Medulla oblongata (tissue), 1 donor: ENCODE measurements at regions not wholly inside any gene's neighbourhood (a gene's known extent, or its start where the extent isn't known, plus 50 kb on each side); places are given as distances from the start of the nearest gene placed in this dataset.

Experiments
- DNase-seq: peaks from one replicate; pipeline ENCODE4 v3.0.0-alpha.2; 2015; ENCODE audit errors: extremely low spot score

DNA sequence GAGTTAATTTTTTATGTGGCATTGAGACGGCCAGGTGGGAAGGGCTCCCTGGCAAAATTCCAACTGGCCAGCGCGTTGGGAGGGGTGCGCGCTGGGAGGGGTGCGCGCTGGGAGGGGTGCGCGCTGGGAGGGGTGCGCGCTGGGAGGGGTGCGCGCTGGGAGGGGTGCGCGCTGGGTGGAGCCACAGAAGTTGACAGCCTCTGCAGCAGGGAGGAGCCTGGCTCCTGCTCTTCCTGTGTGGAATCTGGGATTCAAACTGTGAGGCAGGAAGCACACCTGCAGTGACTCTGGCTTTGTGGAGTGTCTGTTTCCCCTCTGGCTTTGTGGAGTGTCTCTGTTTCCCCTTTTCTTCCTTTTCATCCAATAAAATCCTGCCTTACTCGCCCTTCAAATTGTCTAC is 147.9 kb upstream of the CBLN2 start:
- DNase-seq: no peak

DNA sequence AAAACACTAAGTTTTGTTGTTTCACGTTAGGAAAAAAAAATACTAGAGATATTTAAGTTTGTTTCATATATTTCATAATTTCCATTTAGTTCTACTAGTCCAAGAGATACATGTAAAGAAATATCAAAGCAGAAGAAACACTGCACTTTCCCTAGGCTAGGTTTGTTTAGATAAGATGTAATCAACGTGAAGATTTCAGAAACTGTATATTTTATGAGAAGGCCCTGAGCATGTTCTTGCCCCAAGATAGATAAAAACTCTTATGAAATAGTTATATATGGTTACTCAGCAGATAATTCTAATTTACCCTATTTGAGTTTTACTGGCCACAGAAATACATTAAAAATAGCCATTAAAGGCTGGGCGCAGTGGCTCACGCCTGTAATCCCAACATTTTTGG is 143.6 kb upstream of the CBLN2 start:
- DNase-seq: no peak

DNA sequence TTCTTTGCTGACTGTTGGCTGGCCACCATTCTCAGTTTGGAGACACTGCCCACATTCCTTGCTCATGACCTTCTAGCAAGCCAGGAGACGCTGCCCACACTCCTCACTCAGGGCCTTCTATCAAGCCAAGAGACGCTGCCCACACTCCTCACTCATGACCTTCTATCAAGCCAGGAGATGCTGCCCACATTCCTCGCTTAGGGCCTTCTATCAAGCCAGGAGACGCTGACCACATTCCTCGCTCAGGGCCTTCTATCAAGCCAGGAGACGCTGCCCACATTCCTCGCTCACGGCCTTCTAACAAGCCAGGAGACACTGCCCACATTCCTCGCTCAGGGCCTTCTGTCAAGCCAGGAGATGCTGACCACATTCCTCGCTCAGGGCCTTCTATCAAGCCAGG is 131.3 kb upstream of the CBLN2 start:
- DNase-seq: no peak

DNA sequence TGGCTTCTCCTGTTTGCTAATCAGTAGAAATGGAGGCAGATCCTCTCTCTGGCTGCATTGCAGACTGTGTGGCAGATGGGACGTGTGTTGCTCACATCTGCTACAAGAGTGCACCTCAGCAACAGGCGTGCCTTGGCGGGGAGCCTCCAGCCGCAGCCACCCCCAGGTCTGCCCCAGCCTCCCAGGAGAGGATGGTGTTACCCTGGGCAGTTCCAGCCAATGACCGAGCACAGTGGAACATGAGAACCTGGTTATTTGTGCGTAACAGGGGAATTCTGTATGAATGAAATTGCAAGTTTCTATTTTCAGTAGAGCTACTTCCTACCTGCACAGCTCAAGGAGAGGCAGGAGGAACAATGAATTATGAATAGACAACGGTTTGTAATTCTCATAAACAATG is 130.6 kb upstream of the CBLN2 start:
- no peak for DNase-seq

DNA sequence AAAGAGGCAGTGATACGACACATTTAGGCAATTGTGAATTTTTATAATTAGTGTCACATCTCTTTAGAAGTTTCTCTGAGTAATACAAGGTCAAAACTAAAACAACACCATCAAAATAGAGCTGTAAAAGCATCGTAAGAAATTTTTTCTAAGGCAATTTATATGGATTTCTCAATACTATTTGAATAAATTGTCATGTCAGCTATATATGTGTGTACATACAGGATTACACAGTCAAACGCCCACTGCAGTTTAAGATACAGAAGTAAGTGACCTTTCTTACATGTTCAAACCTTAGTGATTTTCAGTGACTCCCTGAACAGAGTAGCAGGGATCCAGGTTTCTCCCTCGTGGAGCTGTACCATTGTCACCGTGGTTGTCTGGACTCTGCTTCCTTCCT is 129.1 kb upstream of the CBLN2 start:
- no peak for DNase-seq

DNA sequence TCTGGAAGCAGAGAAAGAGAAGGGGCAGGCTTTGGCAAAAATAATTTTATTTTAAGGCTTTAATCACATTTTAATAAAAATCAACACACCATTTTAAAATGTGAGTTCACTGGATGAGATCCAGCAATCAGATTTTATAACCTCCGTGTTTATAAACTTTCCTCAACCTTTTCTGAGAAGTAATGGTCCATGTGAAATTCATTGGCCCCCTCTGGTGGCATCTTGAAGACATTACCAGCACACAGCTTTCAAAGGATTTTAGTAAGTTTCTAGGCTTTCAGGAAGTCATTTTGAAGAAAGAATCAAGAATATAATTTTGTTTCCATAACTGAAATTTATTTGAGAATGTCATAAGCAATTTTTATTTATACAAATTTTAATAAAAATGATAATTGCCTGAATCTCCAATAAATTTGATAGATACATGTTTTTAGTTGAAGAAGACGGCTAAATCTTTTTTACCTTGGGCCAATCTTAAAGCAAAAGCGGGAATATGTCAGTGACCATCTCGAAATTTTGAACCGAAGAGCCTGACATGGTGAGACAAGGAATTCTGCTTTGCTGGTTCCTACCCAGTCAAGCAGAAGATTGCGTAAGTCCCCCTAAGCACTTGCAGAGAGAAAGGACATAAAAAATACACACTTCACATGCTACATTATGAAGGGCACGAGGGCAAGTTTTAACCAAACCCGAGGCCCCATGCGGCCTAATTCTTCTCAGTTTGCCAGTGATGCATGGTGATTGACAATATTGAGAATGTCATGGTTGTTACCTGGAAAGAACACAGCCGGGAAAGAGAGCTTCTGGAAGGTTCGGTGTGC is 128.4 kb upstream of the CBLN2 start:
- peak; percentile 44 for DNase-seq

DNA sequence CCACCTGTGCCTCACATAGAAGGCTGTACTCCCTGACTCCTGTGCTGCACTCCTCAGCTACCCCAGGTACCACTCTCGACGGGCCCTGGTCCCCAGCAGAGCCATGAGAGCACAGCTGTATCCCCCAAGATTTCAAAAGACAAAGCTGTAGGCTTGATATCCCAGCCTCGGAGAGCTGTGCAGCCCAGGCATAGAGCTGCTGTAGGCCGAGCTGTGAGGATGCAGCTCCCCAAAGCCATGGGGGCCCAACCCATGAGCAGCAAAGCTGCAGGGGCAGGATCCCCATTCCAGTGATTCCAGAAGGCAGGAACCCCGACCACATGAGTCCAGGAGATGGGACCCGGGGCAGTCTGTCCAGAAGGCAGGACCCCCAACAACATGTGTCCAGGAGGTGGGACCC is 123.8 kb upstream of the CBLN2 start:
- no peak for DNase-seq

DNA sequence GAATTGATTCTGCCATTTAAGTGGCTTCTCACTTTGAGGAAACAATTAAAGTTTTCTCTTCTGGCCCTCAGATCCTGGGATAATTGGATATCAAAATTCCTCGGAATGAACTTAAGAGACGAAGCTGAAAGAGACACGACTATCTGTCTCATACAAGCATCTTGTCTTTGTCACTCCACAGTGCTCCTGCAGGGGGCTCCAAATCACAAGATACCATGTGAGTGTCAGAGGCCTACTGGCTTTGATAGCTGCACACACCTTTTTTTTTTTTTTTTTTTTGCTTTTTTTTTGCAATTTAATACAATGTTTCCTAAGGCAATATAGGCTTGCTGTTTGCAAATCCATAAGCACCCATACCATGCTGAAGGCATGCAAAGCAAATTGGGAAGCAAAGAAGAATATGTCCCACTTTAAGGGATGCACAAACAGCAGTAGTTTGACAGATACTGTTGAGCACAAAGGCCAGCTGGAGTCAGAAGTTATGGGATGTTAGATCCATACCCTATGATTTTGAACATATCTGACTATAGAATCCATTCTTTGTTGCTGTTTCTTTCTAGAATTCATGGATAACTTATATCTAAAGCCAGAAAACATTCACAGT is 109.0 kb upstream of the CBLN2 start:
- DNase-seq: peak; percentile 45

DNA sequence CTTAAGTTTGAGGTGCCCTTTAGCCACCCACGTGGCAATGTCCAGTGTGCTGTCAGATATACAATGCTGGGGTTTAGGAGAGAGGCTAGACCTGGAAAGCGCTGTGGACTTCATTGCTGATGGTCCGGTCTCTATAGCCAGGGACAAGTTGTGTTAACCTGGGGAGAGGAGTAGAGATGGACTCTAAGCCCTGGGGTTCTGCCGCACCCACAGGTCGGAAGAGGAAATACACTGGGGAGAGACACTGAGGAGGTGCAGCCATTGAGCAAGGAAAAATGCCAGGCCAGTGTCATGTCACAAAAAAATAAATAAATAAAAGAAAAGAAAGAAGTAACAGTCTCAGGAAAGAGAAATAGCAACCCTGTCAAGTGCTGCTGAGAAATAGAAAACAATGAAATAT is 106.9 kb upstream of the CBLN2 start:
- no peak for DNase-seq

DNA sequence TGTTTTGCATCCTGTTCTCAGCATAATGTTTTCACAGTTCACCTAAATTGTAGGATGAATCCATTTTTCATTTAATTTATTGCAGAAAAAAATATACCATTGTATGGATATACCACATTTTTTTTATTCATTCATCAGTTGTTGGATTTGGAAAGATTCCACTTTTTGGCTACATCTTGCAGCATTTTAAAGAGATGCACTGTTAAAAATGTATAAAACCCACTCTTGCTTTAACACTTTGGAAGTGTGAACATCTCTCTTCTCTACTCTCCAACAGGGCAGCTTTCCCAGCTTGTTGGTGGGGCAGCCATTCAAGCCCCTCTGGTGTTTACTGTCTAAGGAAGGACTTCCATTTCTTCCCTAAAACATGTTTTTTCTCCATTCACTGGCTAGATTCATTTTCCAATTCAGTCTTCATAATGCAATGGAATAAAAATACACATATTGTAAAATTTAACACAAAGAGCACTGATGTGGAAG is 104.4 kb upstream of the CBLN2 start:
- DNase-seq: no peak

DNA sequence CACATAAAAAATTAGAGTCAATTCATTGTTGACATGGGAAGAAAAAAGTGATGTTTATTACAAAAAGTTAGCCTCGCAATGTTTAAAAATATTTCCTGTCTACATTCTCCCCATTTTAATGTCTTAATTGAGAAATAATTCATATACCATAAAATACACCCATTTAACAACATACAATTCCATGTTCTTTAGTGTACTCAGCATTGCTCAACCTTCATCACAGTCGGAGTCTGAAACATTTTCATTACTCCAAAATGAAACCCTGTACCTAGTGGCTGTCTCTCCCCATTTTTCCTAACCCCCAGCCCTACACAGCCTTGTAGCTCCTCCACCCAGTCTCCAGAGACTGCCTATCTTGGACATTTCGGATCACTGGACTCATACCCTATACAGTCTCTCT is 103.9 kb upstream of the CBLN2 start:
- DNase-seq: no peak

DNA sequence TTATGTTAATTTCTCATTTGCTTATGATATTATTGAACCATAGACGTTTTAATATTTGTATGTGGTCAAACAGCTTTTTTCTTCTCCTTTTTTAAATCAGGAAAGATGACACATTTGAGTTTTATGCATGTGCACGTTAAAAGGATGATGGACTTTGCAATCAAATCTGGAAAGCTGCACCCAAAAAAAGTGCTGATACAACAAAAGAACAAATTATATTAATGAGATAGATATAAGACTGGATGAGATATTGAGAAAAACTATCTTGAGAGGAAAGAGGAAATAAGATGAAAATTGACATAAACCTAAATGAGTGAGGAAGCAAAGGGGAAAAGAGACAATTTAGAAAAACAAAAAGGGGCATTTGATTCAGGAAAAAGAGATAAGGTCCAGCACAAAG is 96.4 kb upstream of the CBLN2 start:
- no peak for DNase-seq

DNA sequence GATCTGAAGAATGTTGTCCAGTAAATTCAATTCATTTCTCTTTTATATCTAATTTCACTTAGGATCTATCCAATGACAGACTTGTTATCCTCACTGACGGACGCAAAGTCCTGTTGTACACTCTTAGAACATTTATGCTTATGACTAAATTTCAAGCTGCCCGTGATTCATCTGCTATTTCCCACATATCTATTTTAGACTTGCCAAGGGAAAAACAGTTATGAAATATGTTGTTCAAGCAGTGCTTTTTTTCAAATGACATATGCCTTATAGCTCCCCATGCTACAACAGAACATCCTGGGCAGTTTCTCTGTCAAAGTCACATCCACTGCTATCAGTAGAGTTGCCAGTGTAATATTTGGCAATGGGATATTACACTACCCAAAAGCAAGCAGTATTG is 94.2 kb upstream of the CBLN2 start:
- DNase-seq: no peak

DNA sequence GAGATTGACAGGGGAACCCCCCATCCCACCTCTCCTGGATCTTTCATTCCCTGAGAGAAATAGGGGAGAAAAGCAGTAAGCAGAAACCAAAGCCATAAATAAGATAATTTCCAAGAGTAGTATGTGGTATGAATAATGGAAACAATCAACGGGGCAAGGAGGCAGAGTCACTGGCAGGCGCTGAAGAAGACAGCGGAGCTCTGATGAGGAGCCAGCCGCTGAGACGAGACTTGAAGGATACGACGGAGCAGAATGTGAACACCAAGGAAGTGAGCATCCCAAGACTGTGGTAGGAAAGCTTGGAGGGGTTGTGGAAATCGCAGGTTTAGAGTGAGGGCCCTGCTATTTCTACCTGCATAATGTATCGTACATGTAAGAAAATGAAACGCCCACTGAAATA is 93.6 kb upstream of the CBLN2 start:
- DNase-seq: no peak

DNA sequence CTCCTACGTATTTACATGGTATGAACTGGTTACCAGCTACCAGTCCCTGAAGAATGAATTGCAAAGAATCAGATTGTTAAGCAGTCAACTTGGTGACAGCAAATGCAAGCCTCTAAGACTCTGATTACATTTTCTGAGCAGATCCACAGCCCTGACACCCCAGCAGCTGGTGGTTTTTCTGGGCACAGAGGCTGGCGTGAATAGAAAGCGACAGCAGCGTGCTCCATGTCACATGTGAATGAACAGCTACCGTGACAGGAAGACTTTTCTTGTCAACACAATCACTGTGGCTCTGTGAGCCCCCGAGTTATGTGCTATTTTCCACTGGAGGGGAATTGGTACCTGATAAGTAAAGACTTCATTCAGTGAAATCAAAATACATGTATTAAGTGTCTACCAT is 93.2 kb upstream of the CBLN2 start:
- DNase-seq: no peak

DNA sequence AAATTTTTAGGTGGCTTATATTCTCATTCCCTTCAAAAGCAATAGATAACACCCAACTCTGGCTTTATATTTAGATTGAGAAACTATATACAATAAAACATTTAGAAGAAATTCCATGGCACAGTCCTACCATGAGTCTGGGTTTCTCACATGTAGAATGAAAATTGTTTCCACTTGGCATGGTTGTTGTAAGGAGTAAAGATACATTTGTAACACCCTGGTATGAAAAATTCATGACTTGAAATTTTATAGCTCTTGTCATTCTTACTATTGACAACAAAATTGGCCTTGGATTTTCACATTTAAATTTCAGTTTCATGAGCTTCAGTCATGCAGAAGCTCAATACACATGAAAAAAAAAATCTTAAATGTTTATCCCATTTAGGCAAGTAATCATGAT is 92.5 kb upstream of the CBLN2 start:
- DNase-seq: no peak

DNA sequence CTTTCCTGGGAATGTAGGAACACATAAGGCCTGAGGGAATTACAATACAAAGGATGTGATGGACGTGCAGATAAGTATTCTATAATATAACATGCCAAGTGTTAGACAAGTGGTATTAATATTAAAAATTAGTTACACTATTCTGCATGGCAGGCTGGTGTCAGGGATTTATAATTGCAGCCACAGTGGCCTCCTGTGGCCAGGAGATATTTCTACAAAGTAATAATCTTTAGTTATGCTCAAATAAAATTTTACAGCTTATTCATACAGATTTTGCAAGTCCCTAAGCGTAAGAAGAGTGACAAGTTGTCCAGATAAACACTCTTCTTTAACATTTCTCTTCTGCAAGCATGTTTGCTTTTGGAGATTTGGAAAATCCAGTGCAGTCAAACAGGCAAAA is 90.4 kb upstream of the CBLN2 start:
- DNase-seq: no peak

DNA sequence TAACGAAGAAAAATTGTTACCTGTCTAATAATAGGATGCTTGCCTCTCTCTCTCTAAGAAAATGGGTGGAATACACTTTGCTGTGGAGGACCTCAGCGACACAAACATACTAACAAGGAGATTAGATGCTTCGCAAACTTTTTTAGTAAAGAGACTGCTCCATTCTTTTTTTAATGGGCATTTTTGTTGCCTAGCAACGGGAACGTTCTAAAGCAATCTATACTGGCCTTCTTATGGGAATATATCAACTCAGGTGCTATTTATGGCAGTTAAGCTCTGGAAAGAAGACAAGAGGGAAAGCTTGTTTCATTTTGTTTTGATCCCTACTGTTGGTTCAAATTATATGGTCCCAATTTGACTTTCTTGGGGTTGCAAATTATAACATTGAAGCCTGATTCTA is 86.8 kb upstream of the CBLN2 start:
- DNase-seq: no peak

DNA sequence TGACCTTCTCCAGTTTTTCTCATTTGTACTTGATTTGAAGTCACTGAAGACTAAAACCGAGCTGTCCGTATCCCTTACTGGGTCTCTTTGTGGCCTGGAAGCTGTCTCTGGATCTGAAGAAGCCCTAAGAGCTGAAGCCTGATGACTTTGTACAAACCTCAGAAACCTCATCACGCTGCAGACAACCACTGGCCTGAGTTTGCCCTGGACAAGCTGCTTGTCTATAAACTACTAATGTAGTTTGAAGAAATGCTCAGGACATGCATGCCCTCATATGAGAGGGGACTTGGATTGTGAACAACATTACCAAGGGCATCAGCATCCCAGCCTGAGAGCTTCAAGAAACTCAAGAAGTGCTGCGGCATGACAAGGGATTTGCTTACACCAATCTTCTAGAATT is 79.3 kb upstream of the CBLN2 start:
- no peak for DNase-seq

DNA sequence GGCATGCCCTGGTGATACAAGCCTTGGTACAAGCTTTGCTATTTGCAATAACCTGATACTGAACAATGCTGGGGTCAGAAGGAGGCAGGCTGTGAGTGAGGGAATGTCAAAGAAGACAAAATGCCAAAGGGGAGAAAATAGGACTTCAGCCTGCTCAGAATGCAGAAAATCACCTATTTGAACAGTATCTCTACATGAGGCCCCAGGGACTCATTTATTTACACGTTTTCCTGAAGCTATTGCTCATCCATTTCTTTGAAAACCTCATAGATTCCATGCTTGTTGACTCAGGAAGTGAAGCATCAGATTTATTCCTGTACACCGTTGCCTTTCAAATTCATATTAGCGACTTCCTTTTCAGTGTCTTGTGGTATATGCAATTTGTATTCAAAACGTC is 69.4 kb upstream of the CBLN2 start:
- DNase-seq: no peak

DNA sequence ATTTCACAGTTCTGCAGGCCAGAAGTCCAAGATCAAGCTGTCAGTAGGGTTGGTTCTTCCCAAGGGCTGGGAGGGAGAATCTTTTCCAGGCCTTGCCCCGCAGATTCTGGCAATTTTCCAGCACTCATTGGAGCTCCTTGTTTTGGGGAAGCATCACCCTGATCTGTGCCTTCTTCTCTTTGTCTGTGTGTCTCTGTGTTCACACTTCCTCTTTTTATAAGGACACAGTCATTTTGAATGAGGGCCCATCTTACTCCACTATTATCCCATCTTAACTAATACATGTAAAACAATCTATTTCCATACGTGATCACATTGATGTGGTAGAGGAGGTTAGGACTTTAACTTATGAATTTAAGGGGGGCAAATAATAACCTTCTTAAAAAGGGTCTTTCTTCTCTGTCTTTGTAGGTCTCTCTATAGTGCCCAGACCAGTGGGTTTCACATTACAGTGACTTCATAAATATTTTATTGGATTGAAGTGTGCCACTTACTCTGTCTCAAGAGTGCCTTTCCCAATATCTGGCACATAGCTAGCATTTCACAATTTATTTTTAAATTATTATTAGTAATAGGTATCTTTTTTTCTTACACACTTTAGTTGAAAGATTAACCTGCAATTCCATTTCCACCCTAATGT is 68.9 kb upstream of the CBLN2 start:
- DNase-seq: no peak

DNA sequence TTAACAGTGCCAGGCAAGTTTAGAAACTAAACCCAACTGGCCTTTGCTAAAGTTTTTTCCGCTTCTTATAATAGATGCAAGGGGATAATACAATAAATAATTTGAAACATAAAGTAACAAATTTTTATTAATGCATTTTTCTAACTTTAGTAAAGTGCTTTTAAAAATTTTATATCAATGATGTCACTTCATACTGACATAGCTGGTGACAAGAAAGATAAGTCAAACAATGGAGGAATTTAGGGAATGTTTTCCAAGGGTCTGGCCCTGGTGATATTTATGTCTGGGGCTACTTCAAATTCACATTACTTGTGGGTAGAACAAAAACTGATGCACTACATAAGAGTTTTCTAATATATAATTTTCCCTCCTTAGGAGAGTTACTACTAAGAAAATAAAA is 61.2 kb upstream of the CBLN2 start:
- no peak for DNase-seq

DNA sequence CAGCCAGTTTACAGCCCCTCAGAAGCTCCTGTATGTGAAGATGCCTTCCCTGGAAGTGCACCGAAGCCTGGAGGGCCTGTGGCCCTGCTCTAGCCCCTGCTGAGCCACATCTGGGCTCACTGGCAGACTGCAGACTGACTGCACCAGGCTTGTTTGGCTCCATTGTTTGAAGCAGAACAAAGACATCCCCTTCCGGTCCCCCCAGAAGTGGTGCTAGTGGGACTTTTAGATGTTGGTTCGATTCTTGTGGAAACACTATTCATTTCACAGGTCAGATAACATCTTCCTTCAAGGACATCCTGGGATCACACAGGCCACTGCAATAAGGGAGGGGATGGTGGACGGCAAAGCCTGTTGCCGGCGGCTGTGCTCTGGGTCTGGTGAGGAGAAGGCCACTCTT is 57.8 kb upstream of the CBLN2 start:
- no peak for DNase-seq
